ENCODE measurements at regions not wholly inside any gene's neighbourhood (a gene's known extent, or its start where the extent isn't known, plus 50 kb on each side); places are given as distances from the start of the nearest gene placed in this dataset.

DNA sequence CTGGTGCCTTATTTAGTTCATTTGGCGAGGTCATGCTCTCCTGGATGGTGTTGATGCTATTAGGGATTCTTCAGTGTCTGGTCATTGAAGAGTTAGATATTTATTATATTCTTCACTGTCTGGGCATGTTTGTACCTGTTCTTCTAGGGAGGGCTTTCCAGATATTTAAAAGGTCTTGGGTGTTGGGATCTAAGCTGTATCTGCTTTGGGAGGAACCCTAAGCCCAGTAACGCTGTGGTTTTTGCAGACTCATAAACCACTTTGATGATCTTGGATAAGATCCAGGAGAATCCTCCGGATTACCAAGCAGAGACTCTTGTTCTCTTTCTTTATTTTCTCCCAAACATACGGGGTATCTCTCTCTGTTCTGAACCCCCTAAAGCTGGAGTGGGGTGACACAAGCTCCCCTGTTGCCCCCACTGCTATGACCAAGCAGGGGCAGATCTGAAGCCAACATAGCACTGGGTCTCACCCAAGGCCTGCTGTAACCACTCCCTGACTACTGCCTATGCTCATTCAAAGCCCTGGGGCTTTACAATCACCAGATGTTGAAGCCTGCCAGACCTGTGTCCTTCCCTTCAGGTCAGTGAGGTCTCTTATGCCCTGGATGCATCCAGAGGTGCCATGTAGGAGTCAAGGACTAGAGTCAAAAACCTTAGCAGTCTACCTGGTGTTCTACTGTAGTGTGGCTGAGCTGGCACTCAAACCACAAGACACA is 187.6 kb downstream of the GUCY2F start:
- TF ChIP-seq, protein P1, sequence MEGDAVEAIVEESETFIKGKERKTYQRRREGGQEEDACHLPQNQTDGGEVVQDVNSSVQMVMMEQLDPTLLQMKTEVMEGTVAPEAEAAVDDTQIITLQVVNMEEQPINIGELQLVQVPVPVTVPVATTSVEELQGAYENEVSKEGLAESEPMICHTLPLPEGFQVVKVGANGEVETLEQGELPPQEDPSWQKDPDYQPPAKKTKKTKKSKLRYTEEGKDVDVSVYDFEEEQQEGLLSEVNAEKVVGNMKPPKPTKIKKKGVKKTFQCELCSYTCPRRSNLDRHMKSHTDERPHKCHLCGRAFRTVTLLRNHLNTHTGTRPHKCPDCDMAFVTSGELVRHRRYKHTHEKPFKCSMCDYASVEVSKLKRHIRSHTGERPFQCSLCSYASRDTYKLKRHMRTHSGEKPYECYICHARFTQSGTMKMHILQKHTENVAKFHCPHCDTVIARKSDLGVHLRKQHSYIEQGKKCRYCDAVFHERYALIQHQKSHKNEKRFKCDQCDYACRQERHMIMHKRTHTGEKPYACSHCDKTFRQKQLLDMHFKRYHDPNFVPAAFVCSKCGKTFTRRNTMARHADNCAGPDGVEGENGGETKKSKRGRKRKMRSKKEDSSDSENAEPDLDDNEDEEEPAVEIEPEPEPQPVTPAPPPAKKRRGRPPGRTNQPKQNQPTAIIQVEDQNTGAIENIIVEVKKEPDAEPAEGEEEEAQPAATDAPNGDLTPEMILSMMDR (IDR thresholded peaks at IDR 0.05), result no peak
- no peak for TF ChIP-seq POLR2A (IDR thresholded peaks at IDR 0.05)
- TF ChIP-seq POLR2AphosphoS5 (IDR thresholded peaks at IDR 0.05), result no peak
- H3K4me3 ChIP-seq, result no peak overlapping the region
- H3K36me3 ChIP-seq, result no peaks in the 10 kb centered on the region
- DNase-seq (ENCODE audit: low spot score in 2 of 2), result no peak
- peaks cover 0 to 48% of the 10 kb centered on the region in 2 donors for H3K27me3 ChIP-seq
- peaks cover 0 to 3% of the 10 kb centered on the region in 2 donors for H3K9me3 ChIP-seq
- H3K4me1 ChIP-seq, result no peaks in the 10 kb centered on the region
- no peak overlapping the region for H3K27ac ChIP-seq
- intact Hi-C loops (cut with DNase I; ENCODE audit: low total_unique reads), result no loop called here

DNA sequence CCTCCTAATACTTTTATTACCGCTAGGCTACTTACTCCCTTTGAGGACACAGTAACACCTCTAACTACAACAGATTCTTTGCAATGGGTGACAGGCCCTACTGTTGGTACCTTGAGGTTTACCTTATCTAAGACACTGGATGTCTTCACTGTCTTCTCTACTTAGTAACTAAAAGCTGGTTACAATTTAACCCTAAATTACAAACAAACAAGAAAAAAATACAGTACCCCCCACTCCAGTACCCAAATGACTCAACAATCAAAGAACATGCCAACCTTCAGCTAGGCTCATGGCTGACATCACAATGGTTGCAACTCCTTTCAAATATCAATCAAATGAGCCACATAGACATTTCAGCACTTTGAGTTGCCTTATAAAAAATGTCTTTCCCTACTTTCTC is 198.0 kb downstream of the GUCY2F start:
- DNase-seq (ENCODE audit: low spot score in 2 of 2), result no peak
- Histone ChIP-seq H3K36me3 (no peaks in the 10 kb centered on the region), H3K27ac (no peak overlapping the region), H3K4me3 (no peak overlapping the region), H3K4me1 (no peaks in the 10 kb centered on the region), H3K27me3 (peaks cover 0 to 30% of the 10 kb centered on the region in 2 donors), H3K9me3 (peaks cover 0 to under 1% of the 10 kb centered on the region in 2 donors)
- intact Hi-C loops (cut with DNase I; ENCODE audit: low total_unique reads), result no loop called here
- TF ChIP-seq POLR2AphosphoS5 (IDR thresholded peaks at IDR 0.05), result no peak
- TF ChIP-seq, protein P1 (IDR thresholded peaks at IDR 0.05), result no peak
- no peak for TF ChIP-seq POLR2A (IDR thresholded peaks at IDR 0.05)

DNA sequence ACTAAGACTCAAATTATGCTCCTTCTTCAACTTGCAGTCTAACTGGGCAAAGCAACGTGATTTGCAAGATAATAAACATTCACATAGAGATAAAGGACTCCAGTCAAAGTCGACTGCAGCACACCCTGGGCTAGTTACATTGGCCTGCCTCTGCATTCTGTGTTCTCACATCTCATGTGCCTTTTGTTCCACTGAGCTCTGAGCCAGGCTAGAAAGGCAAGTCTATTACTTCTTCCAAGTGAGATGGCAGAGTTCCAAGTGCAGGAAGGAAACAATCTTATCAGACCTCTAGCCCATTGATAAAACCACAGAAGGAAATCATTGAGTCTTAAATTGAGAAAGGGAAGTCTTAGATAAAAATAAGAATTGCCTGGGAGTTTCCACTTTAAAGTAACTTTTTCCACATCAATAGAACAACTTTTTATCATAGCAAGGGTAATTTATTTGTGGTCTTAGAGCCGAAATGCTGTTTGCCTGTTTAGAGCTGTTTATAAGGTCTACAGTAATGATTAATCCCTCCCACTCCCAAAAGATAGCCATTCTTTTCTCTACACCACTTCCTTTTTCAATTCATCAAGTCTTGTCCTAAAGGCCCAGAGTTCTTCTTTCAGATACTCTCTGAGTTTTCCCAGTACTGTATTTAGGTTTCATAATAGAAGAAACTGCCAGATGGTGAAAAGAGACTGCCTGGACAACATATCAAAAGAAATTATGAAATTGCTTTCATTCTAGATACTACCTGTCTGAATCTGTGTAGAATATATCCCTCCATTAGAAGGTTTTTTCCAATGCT is 200.2 kb downstream of the GUCY2F start:
- no peak for DNase-seq (ENCODE audit: low spot score in 2 of 2)
- intact Hi-C loops (cut with DNase I; ENCODE audit: low total_unique reads), result no loop called here
- H3K36me3 ChIP-seq, result no peaks in the 10 kb centered on the region
- no peak overlapping the region for H3K27ac ChIP-seq
- H3K27me3 ChIP-seq, result peaks cover 0 to 32% of the 10 kb centered on the region in 2 donors
- TF ChIP-seq, protein P1 (IDR thresholded peaks at IDR 0.05), result no peak
- TF ChIP-seq POLR2AphosphoS5 (IDR thresholded peaks at IDR 0.05), result no peak
- TF ChIP-seq POLR2A (IDR thresholded peaks at IDR 0.05), result no peak
- H3K9me3 ChIP-seq, result no peaks in the 10 kb centered on the region
- no peaks in the 10 kb centered on the region for H3K4me1 ChIP-seq
- H3K4me3 ChIP-seq, result no peak overlapping the region

DNA sequence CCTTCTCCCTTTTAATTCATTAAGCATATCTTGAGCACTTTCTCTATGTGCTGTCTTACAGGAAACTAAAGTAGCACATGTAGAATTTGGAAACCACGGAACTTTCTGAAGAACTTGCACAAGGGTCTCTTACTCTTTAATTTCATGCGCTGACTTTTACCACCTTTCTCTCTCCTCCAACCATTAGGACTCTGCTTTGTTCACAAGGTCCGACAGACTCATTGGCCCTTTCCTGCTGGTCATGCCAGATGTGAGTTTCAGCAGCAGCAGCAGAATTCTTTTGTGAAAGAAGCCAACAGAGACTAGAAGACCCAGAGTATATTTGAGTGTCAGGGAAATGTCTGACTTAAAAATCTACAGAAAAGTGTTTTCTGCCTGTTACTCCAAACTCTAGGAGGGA is 207.1 kb downstream of the GUCY2F start:
- Histone ChIP-seq H3K27me3 (peaks cover 0 to 45% of the 10 kb centered on the region in 2 donors), H3K4me1 (no peaks in the 10 kb centered on the region), H3K27ac (no peak overlapping the region), H3K36me3 (no peaks in the 10 kb centered on the region), H3K9me3 (no peaks in the 10 kb centered on the region), H3K4me3 (no peak overlapping the region)
- intact Hi-C loops (cut with DNase I; ENCODE audit: low total_unique reads), result no loop called here
- TF ChIP-seq POLR2A (IDR thresholded peaks at IDR 0.05) (no peak), POLR2AphosphoS5 (IDR thresholded peaks at IDR 0.05) (no peak)
- TF ChIP-seq, protein P1 (IDR thresholded peaks at IDR 0.05), result no peak
- DNase-seq (ENCODE audit: low spot score in 2 of 2), result no peak
